WERI-Rb-1 (cell line): ENCODE measurements at regions not wholly inside any gene's neighbourhood (a gene's known extent, or its start where the extent isn't known, plus 50 kb on each side); places are given as distances from the start of the nearest gene placed in this dataset.

Source experiments
- DNase-seq: peaks from one replicate; pipeline ENCODE4 v3.0.0-alpha.2; 2020
- H3K27ac ChIP-seq: fragments of 250-450 bp; sonication (Bioruptor Pico); 2 replicates; pipeline ENCODE4 v1.5.1; 2020; ENCODE audit warnings: mild to moderate bottlenecking, moderate library complexity
- H3K27me3 ChIP-seq: fragments of 250-450 bp; sonication (Bioruptor Pico); 2 replicates; pipeline ENCODE4 v1.5.1; 2021; ENCODE audit warnings: mild to moderate bottlenecking, low read depth, moderate library complexity; ENCODE audit not compliant: insufficient read depth, severe bottlenecking
- H3K36me3 ChIP-seq: fragments of 250-450 bp; sonication (Bioruptor Pico); 2 replicates; pipeline ENCODE4 v1.5.1; 2020; ENCODE audit warnings: mild to moderate bottlenecking, moderate library complexity
- H3K4me3 ChIP-seq: 2 replicates; pipeline ENCODE4 v1.5.1; 2011; ENCODE audit warnings: low read depth, mild to moderate bottlenecking, control low read depth, low read length
- H3K9me3 ChIP-seq: fragments of 250-450 bp; sonication (Bioruptor Pico); 2 replicates; pipeline ENCODE4 v1.5.1; 2021; ENCODE audit warnings: mild to moderate bottlenecking, moderate library complexity; ENCODE audit not compliant: severe bottlenecking
- CTCF ChIP-seq: IDR thresholded peaks from 2 replicates; pipeline ENCODE4 v1.5.1; 2011; ENCODE audit warnings: low read depth, mild to moderate bottlenecking, control low read depth, inconsistent platforms, low read length

- DNase-seq: no peak
- no peak for TF ChIP-seq CTCF
- H3K27ac ChIP-seq: no peak overlapping the region
Measured at GRCh38 chr2:173831312-173832229, 133.6 kb downstream of the SP3 start.

GRCh38 chr2:173834141-173834540 is 131.0 kb downstream of the SP3 start:
- TF ChIP-seq CTCF: no peak
- Histone ChIP-seq H3K36me3 (no peaks in the 10 kb centered on the region), H3K9me3 (no peaks in the 10 kb centered on the region), H3K27me3 (no peaks in the 10 kb centered on the region), H3K4me3 (no peak overlapping the region), H3K27ac (no peak overlapping the region)
- DNase-seq: no peak

More at GRCh38 chr2:173831312-173832229, 133.6 kb downstream of the SP3 start:
- Histone ChIP-seq H3K9me3 (no peaks in the 10 kb centered on the region), H3K36me3 (no peaks in the 10 kb centered on the region), H3K27me3 (no peaks in the 10 kb centered on the region), H3K4me3 (no peak overlapping the region)

GRCh38 chr2:173835726-173836125 is 129.4 kb downstream of the SP3 start:
- Histone ChIP-seq H3K9me3 (no peaks in the 10 kb centered on the region), H3K36me3 (no peaks in the 10 kb centered on the region), H3K27me3 (no peaks in the 10 kb centered on the region), H3K27ac (no peak overlapping the region), H3K4me3 (no peak overlapping the region)
- no peak for TF ChIP-seq CTCF
- no peak for DNase-seq

- Histone ChIP-seq H3K9me3 (no peaks in the 10 kb centered on the region), H3K27ac (no peak overlapping the region), H3K27me3 (no peaks in the 10 kb centered on the region), H3K4me3 (no peak overlapping the region), H3K36me3 (no peaks in the 10 kb centered on the region)
- no peak for TF ChIP-seq CTCF
- no peak for DNase-seq
Measured at GRCh38 chr2:173841110-173841509, 124.1 kb downstream of the SP3 start.

- Histone ChIP-seq H3K4me3 (no peak overlapping the region), H3K27me3 (no peaks in the 10 kb centered on the region), H3K9me3 (no peaks in the 10 kb centered on the region), H3K36me3 (no peaks in the 10 kb centered on the region), H3K27ac (no peak overlapping the region)
- TF ChIP-seq CTCF: no peak
- DNase-seq: no peak
Measured at GRCh38 chr2:173843526-173843925, 121.6 kb downstream of the SP3 start.

- no peaks in the 10 kb centered on the region for H3K9me3 ChIP-seq
- H3K27me3 ChIP-seq: no peaks in the 10 kb centered on the region
- H3K27ac ChIP-seq: no peak overlapping the region
- DNase-seq: no peak
- no peak overlapping the region for H3K4me3 ChIP-seq
- TF ChIP-seq CTCF: no peak
- no peaks in the 10 kb centered on the region for H3K36me3 ChIP-seq
Measured at GRCh38 chr2:173851141-173851641, 114.0 kb downstream of the SP3 start.
